H1 (cell line): ENCODE measurements at regions not wholly inside any gene's neighbourhood (a gene's known extent, or its start where the extent isn't known, plus 50 kb on each side); places are given as distances from the start of the nearest gene placed in this dataset.

Source experiments
- CTCF ChIA-PET: fragments of 300-600 bp; sonication (Branson Sonifier 250); formaldehyde crosslinking; loops from one replicate; lab custom pipeline; 2021; ENCODE audit not compliant: partially characterized antibody; lab: Charles Lee
- POLR2A ChIA-PET: fragments of 300-600 bp; sonication (Branson Sonifier 250); formaldehyde crosslinking; loops from one replicate; lab custom pipeline; 2021; ENCODE audit warnings: inconsistent platforms; ENCODE audit not compliant: partially characterized antibody; lab: Charles Lee
- DNase-seq, 2 experiments: peaks; one replicate each; pipeline versions ENCODE4 v3.0.0 to v3.0.0-alpha.2; 2010 to 2022; ENCODE audit warnings: low spot score in 2 of 2, low read depth in 1 of 2, mixed read lengths in 1 of 2
- FAIRE-seq: peaks from 2 replicates; lab custom pipeline; 2011; peaks lifted over from hg19 to GRCh38; lab: Jason Lieb, UNC
- H2AFZ ChIP-seq: 2 replicates; pipeline ENCODE4 v1.8.1; 2012; ENCODE audit warnings: low read length, inconsistent platforms
- H2AK5ac ChIP-seq: 2 replicates; pipeline ENCODE4 v1.6.1; 2013; ENCODE audit warnings: low read depth, low read length
- H2BK120ac ChIP-seq: replicated peaks from 2 replicates; pipeline ENCODE3; 2013; ENCODE audit warnings: low read depth, low read length, inconsistent platforms
- H2BK12ac ChIP-seq: 2 replicates; pipeline ENCODE4 v1.6.1; 2013; ENCODE audit warnings: low read depth, low read length
- H2BK15ac ChIP-seq: 2 replicates; pipeline ENCODE4 v1.6.1; 2013; ENCODE audit warnings: low read length
- H2BK20ac ChIP-seq: 2 replicates; pipeline ENCODE4 v1.6.1; 2013; ENCODE audit warnings: low read length
- H2BK5ac ChIP-seq: 2 replicates; pipeline ENCODE4 v1.6.1; 2013; ENCODE audit warnings: low read depth, low read length
- H3K14ac ChIP-seq: 2 replicates; pipeline ENCODE4 v1.6.1; 2013; ENCODE audit warnings: inconsistent platforms; ENCODE audit not compliant: insufficient read length
- H3K18ac ChIP-seq: 2 replicates; pipeline ENCODE4 v1.6.1; 2013; ENCODE audit warnings: low read length; ENCODE audit errors: extremely low read depth
- H3K23ac ChIP-seq: 2 replicates; pipeline ENCODE4 v1.6.1; 2013; ENCODE audit warnings: inconsistent platforms; ENCODE audit not compliant: insufficient read length
- H3K23me2 ChIP-seq: 2 replicates; pipeline ENCODE4 v1.6.1; 2013; ENCODE audit warnings: low read depth, low read length
- H3K27ac ChIP-seq: 2 replicates; pipeline ENCODE4 v1.6.1; 2011; ENCODE audit warnings: low read depth, low read length, inconsistent platforms
- H3K27me3 ChIP-seq, 4 experiments: replicated peaks in 1 of 4; 1 replicate in 1 of 4; 2 replicates in 3 of 4; pipeline versions ENCODE4 v1.6.1 to v1.8.1; 2011 to 2013; ENCODE audit warnings: low read length in 3 of 4, mild to moderate bottlenecking in 3 of 4, inconsistent platforms in 2 of 4, mixed read lengths in 2 of 4, moderate library complexity in 1 of 4; ENCODE audit not compliant: control insufficient read depth in 3 of 4, insufficient read depth in 3 of 4; ENCODE audit errors: extremely low read depth in 1 of 4
- H3K36me3 ChIP-seq, 4 experiments: 2 replicates each; pipeline versions ENCODE4 v1.6.1 to v1.8.1; 2011 to 2013; ENCODE audit warnings: mild to moderate bottlenecking in 4 of 4, low read length in 3 of 4, moderate library complexity in 2 of 4, control low read depth in 1 of 4, inconsistent platforms in 1 of 4; ENCODE audit not compliant: insufficient read depth in 4 of 4, control insufficient read depth in 2 of 4
- H3K4ac ChIP-seq: replicated peaks from 2 replicates; pipeline ENCODE3; 2013; ENCODE audit warnings: low read length, low read depth, mixed read lengths, inconsistent platforms; ENCODE audit not compliant: insufficient read length
- H3K4me1 ChIP-seq, 4 experiments: replicated peaks in 1 of 4; 1 replicate in 1 of 4; 2 replicates in 3 of 4; pipeline versions ENCODE4 v1.6.1 to v1.8.1; 2011 to 2013; ENCODE audit warnings: low read length in 3 of 4, inconsistent platforms in 2 of 4, mixed read lengths in 1 of 4; ENCODE audit not compliant: insufficient read depth in 4 of 4, control insufficient read depth in 3 of 4
- H3K4me2 ChIP-seq, 2 experiments: 2 replicates each; pipeline versions ENCODE4 v1.6.1 to v1.8.1; 2011 to 2013; ENCODE audit warnings: low read depth in 2 of 2, low read length in 2 of 2, control low read depth in 1 of 2, inconsistent platforms in 1 of 2, mild to moderate bottlenecking in 1 of 2; ENCODE audit not compliant: insufficient read depth in 1 of 2
- H3K4me3 ChIP-seq, 4 experiments: fragments of 200-600, 300-600 bp in 1 of 4; sonication (generic), shearing (Covaris generic), sonication (Bioruptor Twin) in 1 of 4; 2 replicates each; pipeline versions ENCODE4 v1.5.1 to v1.8.1; 2011 to 2016; ENCODE audit warnings: low read length in 4 of 4, low read depth in 3 of 4, control low read depth in 2 of 4, inconsistent platforms in 2 of 4, mild to moderate bottlenecking in 2 of 4, mixed read lengths in 1 of 4, moderate library complexity in 1 of 4; ENCODE audit not compliant: insufficient read depth in 2 of 4; ENCODE audit errors: extremely low read depth in 1 of 4
- H3K56ac ChIP-seq: replicated peaks from 2 replicates; pipeline ENCODE3; 2013; ENCODE audit warnings: low read depth, mild to moderate bottlenecking, mixed read lengths, low read length, inconsistent platforms; ENCODE audit not compliant: insufficient read length
- H3K79me1 ChIP-seq: 2 replicates; pipeline ENCODE4 v1.6.1; 2013; ENCODE audit warnings: low read depth, low read length, control low read depth
- H3K79me2 ChIP-seq, 2 experiments: 2 replicates each; pipeline versions ENCODE4 v1.6.1 to v1.8.1; 2012 to 2013; ENCODE audit warnings: low read length in 2 of 2, mild to moderate bottlenecking in 2 of 2, inconsistent platforms in 1 of 2; ENCODE audit not compliant: insufficient read depth in 2 of 2, control insufficient read depth in 1 of 2
- H3K9ac ChIP-seq, 4 experiments: replicated peaks in 1 of 4; 1 replicate in 1 of 4; 2 replicates in 3 of 4; pipeline versions ENCODE4 v1.6.1 to v1.8.1; 2011 to 2013; ENCODE audit warnings: low read depth in 3 of 4, low read length in 3 of 4, control low read depth in 2 of 4, mild to moderate bottlenecking in 2 of 4, moderate library complexity in 2 of 4, inconsistent platforms in 1 of 4; ENCODE audit errors: extremely low read depth in 1 of 4
- H3K9me3 ChIP-seq, 2 experiments: 2 replicates each; pipeline versions ENCODE4 v1.6.1 to v1.8.1; 2012 to 2013; ENCODE audit warnings: mild to moderate bottlenecking in 2 of 2, moderate library complexity in 2 of 2, control low read depth in 1 of 2, inconsistent platforms in 1 of 2, low read depth in 1 of 2, low read length in 1 of 2, mixed read lengths in 1 of 2; ENCODE audit not compliant: insufficient read depth in 2 of 2
- H4K20me1 ChIP-seq, 2 experiments: replicated peaks in 1 of 2; 2 replicates each; pipeline versions ENCODE3 to v1.8.1; 2011 to 2013; ENCODE audit warnings: inconsistent platforms in 2 of 2, low read length in 2 of 2, mild to moderate bottlenecking in 1 of 2; ENCODE audit not compliant: insufficient read depth in 2 of 2, control insufficient read depth in 1 of 2
- H4K5ac ChIP-seq: 2 replicates; pipeline ENCODE4 v1.6.1; 2013; ENCODE audit warnings: low read length, low read depth, mixed read lengths, inconsistent platforms; ENCODE audit not compliant: insufficient read length
- H4K8ac ChIP-seq: 2 replicates; pipeline ENCODE4 v1.8.0; 2013; ENCODE audit warnings: mild to moderate bottlenecking, moderate library complexity, low read length, inconsistent platforms; ENCODE audit not compliant: insufficient read depth; ENCODE audit errors: extremely low read depth
- H4K91ac ChIP-seq: replicated peaks from 2 replicates; pipeline ENCODE3; 2013; ENCODE audit warnings: low read length, mixed read lengths, inconsistent platforms; ENCODE audit not compliant: insufficient read length
- CBX5 ChIP-seq: fragments of 300-800, 300-1000 bp; sonication (generic); IDR thresholded peaks from 2 replicates; pipeline ENCODE4 v1.7.1; 2016; ENCODE audit warnings: antibody characterized with exemption, low read length, low read depth
- CHD1 ChIP-seq: IDR thresholded peaks from 2 replicates; pipeline ENCODE4 v1.6.1; 2012; ENCODE audit warnings: low read depth, low read length, improper control_type of control experiment
- CTBP2 ChIP-seq: IDR thresholded peaks from 2 replicates; pipeline ENCODE4 v1.7.0; 2011; ENCODE audit warnings: borderline replicate concordance, mild to moderate bottlenecking, moderate library complexity, mixed read lengths, low read length; ENCODE audit not compliant: insufficient read depth, insufficient read length
- CTCF ChIP-seq, 3 experiments: IDR thresholded peaks; 1 replicate in 2 of 3; 2 replicates in 1 of 3; pipeline versions ENCODE4 v1.5.1 to v1.6.1; 2011; ENCODE audit warnings: low read length in 3 of 3, mild to moderate bottlenecking in 3 of 3, inconsistent platforms in 2 of 3, low read depth in 1 of 3, moderate library complexity in 1 of 3; ENCODE audit not compliant: insufficient read depth in 1 of 3; ENCODE audit errors: control extremely low read depth in 1 of 3
- HDAC2 ChIP-seq, 2 experiments: fragments of 300-600 bp in 1 of 2; sonication (generic) in 1 of 2; IDR thresholded peaks; 2 replicates each; pipeline ENCODE4 v1.6.1; 2011 to 2012; ENCODE audit warnings: low read depth in 2 of 2, low read length in 2 of 2, mild to moderate bottlenecking in 2 of 2, moderate library complexity in 2 of 2, borderline replicate concordance in 1 of 2, inconsistent platforms in 1 of 2
- HDAC6 ChIP-seq: IDR thresholded peaks from one replicate; pipeline ENCODE4 v1.7.1; 2012; ENCODE audit warnings: low read depth, mild to moderate bottlenecking, inconsistent platforms, low read length, moderate library complexity
- JUND ChIP-seq: IDR thresholded peaks from 2 replicates; pipeline ENCODE4 v1.6.1; 2011; ENCODE audit warnings: mild to moderate bottlenecking, improper control_type of control experiment, low read length
- POU5F1 ChIP-seq: IDR thresholded peaks from 2 replicates; pipeline ENCODE4 v1.6.1; 2011; ENCODE audit warnings: low read depth, mild to moderate bottlenecking, low read length, moderate library complexity
- RFX5 ChIP-seq: IDR thresholded peaks from 2 replicates; pipeline ENCODE4 v1.6.1; 2011; ENCODE audit warnings: low read depth, low read length, improper control_type of control experiment, borderline replicate concordance
- SAP30 ChIP-seq: fragments of 300-600 bp; sonication (generic); IDR thresholded peaks from 2 replicates; pipeline ENCODE4 v1.7.1; 2012; ENCODE audit warnings: low read length, moderate library complexity, mild to moderate bottlenecking, inconsistent platforms; ENCODE audit not compliant: insufficient read depth, insufficient replicate concordance
- SIRT6 ChIP-seq: IDR thresholded peaks from one replicate; pipeline ENCODE4 v1.7.1; 2012; ENCODE audit warnings: low read length, inconsistent platforms
- TAF7 ChIP-seq: optimal IDR thresholded peaks from 2 replicates; pipeline ENCODE3; 2011; ENCODE audit warnings: low read depth, mild to moderate bottlenecking, inconsistent platforms, low read length, moderate library complexity, borderline replicate concordance
- WGBS, 2 experiments: shearing (Covaris generic) in 1 of 2; methylation state at CpG; one replicate each; pipeline versions ENCODE4 v1.1.6 to v1.1.7; 2013 to 2015; ENCODE audit warnings: low lambda C conversion rate in 2 of 2, mixed read lengths in 2 of 2, inconsistent platforms in 1 of 2, low coverage in 1 of 2, missing lambda C conversion rate in 1 of 2; ENCODE audit not compliant: insufficient replicate concordance in 2 of 2, insufficient coverage in 1 of 2, insufficient read length in 1 of 2; ENCODE audit errors: extremely low coverage in 1 of 2, missing lambda C conversion rate in 1 of 2; 5-methylcytosine and 5-hydroxymethylcytosine counted together

- H3K27ac ChIP-seq = no peak overlapping the region
- WGBS, 2 experiments = 91% methylated on average over 3 of the region's 3 CpGs; no CpG with 5 or more reads in 1 of the 2 experiments
- no peak overlapping the region for H2BK12ac ChIP-seq
- no peak overlapping the region for H2BK120ac ChIP-seq
- no peak overlapping the region for H3K56ac ChIP-seq
- peaks cover 0 to 2% (median 0%) of the 10 kb centered on the region in 4 experiments; a peak in 1 of 7 replicates for H3K4me1 ChIP-seq
- CTCF ChIA-PET = interaction anchor here (1.3 to 1.5 kb wide), 2 partner anchors 8 to 258 kb away, joined by 3 read pairs; no protein-coding TSS in a partner anchor
- H3K23me2 ChIP-seq = no peaks in the 10 kb centered on the region
- no peak overlapping the region for H3K4ac ChIP-seq
- H4K8ac ChIP-seq = no peak overlapping the region
- POLR2A ChIA-PET = no interaction called here
- H2AK5ac ChIP-seq = no peak overlapping the region
- H3K36me3 ChIP-seq = no peaks in the 10 kb centered on the region
- H3K4me2 ChIP-seq = no peak overlapping the region
- FAIRE-seq (no peak), DNase-seq (no peak)
- H4K20me1 ChIP-seq = no peaks in the 10 kb centered on the region
- no peak overlapping the region for H3K14ac ChIP-seq
- no peak overlapping the region for H3K9ac ChIP-seq
- H3K79me1 ChIP-seq = no peaks in the 10 kb centered on the region
- no peaks in the 10 kb centered on the region for H3K79me2 ChIP-seq
- no peak overlapping the region for H3K18ac ChIP-seq
- no peak overlapping the region for H3K4me3 ChIP-seq
- H2AFZ ChIP-seq = no peak overlapping the region
- no peak overlapping the region for H4K91ac ChIP-seq
- no peak overlapping the region for H3K23ac ChIP-seq
- no peak overlapping the region for H2BK15ac ChIP-seq
- H2BK5ac ChIP-seq = no peak overlapping the region
- H3K27me3 ChIP-seq = no peaks in the 10 kb centered on the region
- H2BK20ac ChIP-seq = no peak overlapping the region
- H4K5ac ChIP-seq = no peak overlapping the region
- H3K9me3 ChIP-seq = no peaks in the 10 kb centered on the region
- TF ChIP-seq RFX5 (no peak), CHD1 (no peak), CBX5 (no peak), SAP30 (no peak), SIRT6 (no peak), POU5F1 (no peak), HDAC2 (IDR thresholded peaks at IDR 0.05; ENCODE audit: borderline replicate concordance in 1 of 2, low read depth in 2 of 2, low read length in 2 of 2) (no peak), JUND (no peak), HDAC6 (no peak), TAF7 (no peak), CTCF (IDR thresholded peaks at IDR 0.05; ENCODE audit: control extremely low read depth in 1 of 3, insufficient read depth in 1 of 3, low read depth in 1 of 3, low read length in 3 of 3) (no peak), CTBP2 (no peak)
These were observed 427.4 kb upstream of the AKR1E2 start for GRCh38 chr10:4398602-4399001.
